SK-N-SH (cell line): ENCODE measurements at regions not wholly inside any gene's neighbourhood (a gene's known extent, or its start where the extent isn't known, plus 50 kb on each side); places are given as distances from the start of the nearest gene placed in this dataset.

ENCODE experiments used
- CTCF ChIA-PET: fragments of 300-600, 350-600 bp; formaldehyde crosslinking; extraction: SDS; loops from one replicate; lab custom pipeline; 2021; lab: Yijun Ruan, JAX
- POLR2A ChIA-PET: fragments of 350-600 bp; sonication (Branson Sonifier 250); formaldehyde crosslinking; extraction: SDS; loops from one replicate; lab custom pipeline; 2020; ENCODE audit warnings: antibody characterized with exemption, inconsistent platforms; lab: Yijun Ruan, JAX
- DNase-seq: peaks from one replicate; pipeline ENCODE4 v3.0.0; 2012
- H2AFZ ChIP-seq: fragments of 200-600 bp; sonication (generic); 2 replicates; pipeline ENCODE4 v1.8.1; 2016; ENCODE audit warnings: antibody characterized with exemption, mild to moderate bottlenecking, low read depth
- H3F3A ChIP-seq: fragments of 200-600 bp; sonication (generic); replicated peaks from 2 replicates; pipeline ENCODE3; 2016; ENCODE audit warnings: antibody characterized with exemption, mild to moderate bottlenecking; ENCODE audit not compliant: insufficient read depth
- H3K27ac ChIP-seq, 2 experiments: fragments of 200-500 bp in 1 of 2; fragments of 200-600 bp in 1 of 2; sonication (Bioruptor generic) in 1 of 2; sonication (generic), shearing (Covaris generic) in 1 of 2; 2 replicates each; pipeline versions ENCODE4 v1.5.1 to v1.6.1; 2014 to 2016; ENCODE audit warnings: low read depth in 2 of 2, inconsistent platforms in 1 of 2, low read length in 1 of 2, mild to moderate bottlenecking in 1 of 2, mixed read lengths in 1 of 2
- H3K27me3 ChIP-seq: fragments of 200-600 bp; sonication (generic), shearing (Covaris generic); 2 replicates; pipeline ENCODE4 v1.6.1; 2016; ENCODE audit warnings: mixed run types; ENCODE audit not compliant: insufficient read depth
- H3K36me3 ChIP-seq, 2 experiments: fragments of 200-500 bp in 1 of 2; fragments of 200-600 bp in 1 of 2; sonication (Bioruptor generic) in 1 of 2; sonication (generic) in 1 of 2; replicated peaks in 1 of 2; 2 replicates each; pipeline versions ENCODE3 to v1.5.1; 2014 to 2016; ENCODE audit warnings: low read length in 1 of 2, mild to moderate bottlenecking in 1 of 2; ENCODE audit not compliant: insufficient read depth in 2 of 2, control insufficient read depth in 1 of 2
- H3K4me1 ChIP-seq, 2 experiments: fragments of 200-500 bp in 1 of 2; fragments of 200-600 bp in 1 of 2; sonication (Bioruptor generic) in 1 of 2; sonication (generic), shearing (Covaris generic) in 1 of 2; 2 replicates each; pipeline versions ENCODE4 v1.5.1 to v1.6.1; 2014 to 2016; ENCODE audit warnings: low read depth in 1 of 2, low read length in 1 of 2, mixed run types in 1 of 2; ENCODE audit not compliant: insufficient read depth in 2 of 2, control insufficient read depth in 1 of 2
- H3K4me2 ChIP-seq: fragments of 200-600 bp; sonication (generic), shearing (Covaris generic); 2 replicates; pipeline ENCODE4 v1.6.1; 2017; ENCODE audit warnings: mixed run types
- H3K4me3 ChIP-seq, 2 experiments: fragments of 200-500 bp in 1 of 2; fragments of 200-600 bp in 1 of 2; sonication (Bioruptor generic) in 1 of 2; sonication (generic), shearing (Covaris generic) in 1 of 2; 2 replicates each; pipeline versions ENCODE4 v1.5.1 to v1.8.1; 2014 to 2016; ENCODE audit warnings: low read depth in 2 of 2, inconsistent platforms in 1 of 2, low read length in 1 of 2, mild to moderate bottlenecking in 1 of 2, mixed read lengths in 1 of 2, moderate library complexity in 1 of 2
- H3K79me2 ChIP-seq: fragments of 200-600 bp; sonication (generic); 2 replicates; pipeline ENCODE4 v1.8.1; 2017; ENCODE audit warnings: mild to moderate bottlenecking; ENCODE audit not compliant: insufficient read depth
- H3K9ac ChIP-seq: fragments of 200-600 bp; sonication (generic); 2 replicates; pipeline ENCODE4 v1.6.1; 2017; ENCODE audit warnings: mixed run types
- H3K9me2 ChIP-seq: fragments of 200-600 bp; sonication (generic); 2 replicates; pipeline ENCODE4 v1.6.1; 2017; ENCODE audit warnings: mixed run types
- H3K9me3 ChIP-seq: fragments of 200-600 bp; sonication (generic); 2 replicates; pipeline ENCODE4 v1.6.1; 2017; ENCODE audit warnings: mixed run types, mild to moderate bottlenecking, moderate library complexity
- H4K20me1 ChIP-seq: fragments of 200-600 bp; sonication (generic); 2 replicates; pipeline ENCODE4 v1.6.1; 2017; ENCODE audit warnings: mild to moderate bottlenecking, mixed run types; ENCODE audit not compliant: insufficient read depth
- EZH2phosphoT487 ChIP-seq: fragments of 200-600 bp; sonication (generic); IDR thresholded peaks from 2 replicates; pipeline ENCODE4 v1.6.1; 2017; ENCODE audit warnings: low read depth, mixed run types, mild to moderate bottlenecking, antibody characterized with exemption, moderate library complexity, borderline replicate concordance
- FOXM1 ChIP-seq: IDR thresholded peaks from 2 replicates; pipeline ENCODE4 v1.4.0; 2012; ENCODE audit warnings: low read depth, mild to moderate bottlenecking
- GABPA ChIP-seq: IDR thresholded peaks from 2 replicates; pipeline ENCODE4 v1.4.0; 2012; ENCODE audit warnings: low read depth, mild to moderate bottlenecking
- MAX ChIP-seq: IDR thresholded peaks from 2 replicates; pipeline ENCODE4 v1.4.0; 2012; ENCODE audit warnings: low read depth
- MXI1 ChIP-seq: IDR thresholded peaks from 2 replicates; pipeline ENCODE4 v1.6.1; 2012; ENCODE audit warnings: mild to moderate bottlenecking, low read depth, low read length, improper control_type of control experiment
- NRF1 ChIP-seq: IDR thresholded peaks from 2 replicates; pipeline ENCODE4 v1.6.1; 2012; ENCODE audit warnings: low read depth, mild to moderate bottlenecking, low read length
- RFX5 ChIP-seq: IDR thresholded peaks from 2 replicates; pipeline ENCODE4 v1.6.1; 2012; ENCODE audit warnings: mild to moderate bottlenecking, improper control_type of control experiment, low read length
- YY1 ChIP-seq: IDR thresholded peaks from 2 replicates; pipeline ENCODE4 v1.4.0; 2012; ENCODE audit warnings: low read depth, mild to moderate bottlenecking
- WGBS: methylation state at CpG from one replicate; pipeline ENCODE4 v1.1.6; 2017; ENCODE audit warnings: low lambda C conversion rate; 5-methylcytosine and 5-hydroxymethylcytosine counted together
- TF ChIP-seq, protein P1 (sequence below): fragments of 150-350 bp; IDR thresholded peaks from 2 replicates; pipeline ENCODE4 v1.6.1; 2016; ENCODE audit warnings: mild to moderate bottlenecking, low read depth, low read length

DNA sequence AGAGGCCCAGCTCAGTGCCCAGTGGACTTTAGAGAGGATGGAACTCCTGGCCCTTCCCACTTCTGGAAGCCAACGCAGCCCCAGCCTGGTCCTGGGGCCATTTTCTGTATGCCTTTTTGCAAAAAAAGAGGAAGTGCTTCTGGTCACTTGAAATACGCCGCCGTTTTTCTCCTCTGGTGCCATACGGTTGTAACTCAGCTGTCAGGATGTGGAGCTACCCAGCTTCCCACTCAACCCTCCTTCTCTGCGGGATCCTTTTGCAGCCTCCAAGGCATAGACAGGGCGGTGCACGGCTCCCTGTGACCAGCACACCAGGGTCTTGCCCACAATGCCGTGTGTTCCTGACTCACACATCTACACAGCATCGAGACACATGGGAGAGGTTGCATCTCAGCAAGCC, 369.6 kb downstream of the TCERG1L start:
- no peaks in the 10 kb centered on the region for H4K20me1 ChIP-seq
- TF ChIP-seq, protein P1, sequence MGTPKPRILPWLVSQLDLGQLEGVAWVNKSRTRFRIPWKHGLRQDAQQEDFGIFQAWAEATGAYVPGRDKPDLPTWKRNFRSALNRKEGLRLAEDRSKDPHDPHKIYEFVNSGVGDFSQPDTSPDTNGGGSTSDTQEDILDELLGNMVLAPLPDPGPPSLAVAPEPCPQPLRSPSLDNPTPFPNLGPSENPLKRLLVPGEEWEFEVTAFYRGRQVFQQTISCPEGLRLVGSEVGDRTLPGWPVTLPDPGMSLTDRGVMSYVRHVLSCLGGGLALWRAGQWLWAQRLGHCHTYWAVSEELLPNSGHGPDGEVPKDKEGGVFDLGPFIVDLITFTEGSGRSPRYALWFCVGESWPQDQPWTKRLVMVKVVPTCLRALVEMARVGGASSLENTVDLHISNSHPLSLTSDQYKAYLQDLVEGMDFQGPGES = no peak
- H3K9me2 ChIP-seq = no peaks in the 10 kb centered on the region
- no peak overlapping the region for H3K4me3 ChIP-seq
- CTCF ChIA-PET = no interaction called here
- no peak overlapping the region for H2AFZ ChIP-seq
- no peaks in the 10 kb centered on the region for H3K4me1 ChIP-seq
- H3K9me3 ChIP-seq = no peaks in the 10 kb centered on the region
- WGBS = 39% methylated on average over 9 of the region's 10 CpGs
- no peaks in the 10 kb centered on the region for H3K36me3 ChIP-seq
- no peaks in the 10 kb centered on the region for H3F3A ChIP-seq
- H3K27me3 ChIP-seq = no peaks in the 10 kb centered on the region
- no peaks in the 10 kb centered on the region for H3K79me2 ChIP-seq
- H3K9ac ChIP-seq = no peak overlapping the region
- no peak overlapping the region for H3K4me2 ChIP-seq
- H3K27ac ChIP-seq = no peak overlapping the region
- DNase-seq = no peak
- POLR2A ChIA-PET = no interaction called here

GRCh38 chr10:130952086-130952485, 359.4 kb downstream of the TCERG1L start:
- ChIA-PET POLR2A (no interaction called here), CTCF (no interaction called here)
- H3K4me1 ChIP-seq = no peaks in the 10 kb centered on the region

GRCh38 chr10:130954326-130954905, 357.1 kb downstream of the TCERG1L start:
- H4K20me1 ChIP-seq = no peaks in the 10 kb centered on the region
- H3K36me3 ChIP-seq = no peaks in the 10 kb centered on the region
- H3K9ac ChIP-seq = no peak overlapping the region
- WGBS = 34% methylated on average over 8 of the region's 8 CpGs
- no peak overlapping the region for H3K4me3 ChIP-seq
- TF ChIP-seq MAX = no peak
- TF ChIP-seq YY1 = no peak
- no peak for TF ChIP-seq RFX5
- no peak for TF ChIP-seq NRF1
- no peak for TF ChIP-seq GABPA
- DNase-seq = no peak
- H3K4me2 ChIP-seq = no peak overlapping the region
- H3K9me2 ChIP-seq = no peaks in the 10 kb centered on the region
- H3K9me3 ChIP-seq = no peaks in the 10 kb centered on the region
- H3F3A ChIP-seq = no peaks in the 10 kb centered on the region
- ChIA-PET POLR2A (no interaction called here), CTCF (no interaction called here)
- H3K27ac ChIP-seq = no peak overlapping the region
- no peaks in the 10 kb centered on the region for H3K4me1 ChIP-seq
- no peak overlapping the region for H2AFZ ChIP-seq
- no peaks in the 10 kb centered on the region for H3K27me3 ChIP-seq
- H3K79me2 ChIP-seq = no peaks in the 10 kb centered on the region

More at GRCh38 chr10:130952086-130952485, 359.4 kb downstream of the TCERG1L start:
- Histone ChIP-seq H3K27me3 (no peaks in the 10 kb centered on the region), H3K4me3 (no peak overlapping the region), H3K27ac (no peak overlapping the region), H3K9me2 (no peaks in the 10 kb centered on the region), H3K9ac (no peak overlapping the region), H3K9me3 (no peaks in the 10 kb centered on the region), H3K4me2 (no peak overlapping the region), H2AFZ (no peak overlapping the region), H3K36me3 (no peaks in the 10 kb centered on the region), H3F3A (no peaks in the 10 kb centered on the region), H4K20me1 (no peaks in the 10 kb centered on the region), H3K79me2 (no peaks in the 10 kb centered on the region)
- 70% methylated on average over 5 of the region's 5 CpGs for WGBS
- no peak for TF ChIP-seq GABPA
- TF ChIP-seq MXI1 = no peak
- TF ChIP-seq EZH2phosphoT487 = no peak
- no peak for TF ChIP-seq FOXM1
- DNase-seq = no peak
